Muscle of back (tissue), 3 donors: ENCODE measurements at regions not wholly inside any gene's neighbourhood (a gene's known extent, or its start where the extent isn't known, plus 50 kb on each side); places are given as distances from the start of the nearest gene placed in this dataset.

Experiments used
- DNase-seq, 3 donors: peaks; one replicate each; pipeline versions ENCODE4 v3.0.0 to v3.0.0-alpha.2; 2013

GRCh38 chr1:209012443-209013196 lies 570.9 kb upstream of the CAMK1G start:
- no peak for DNase-seq

GRCh38 chr1:209015092-209015491 lies 568.4 kb upstream of the CAMK1G start:
- DNase-seq, result no peak

- no peak for DNase-seq
These were observed 561.9 kb upstream of the CAMK1G start for GRCh38 chr1:209021622-209022021.

- no peak for DNase-seq
These were observed 559.7 kb upstream of the CAMK1G start for GRCh38 chr1:209023790-209024189.

GRCh38 chr1:209029737-209030136 lies 553.8 kb upstream of the CAMK1G start:
- DNase-seq, result no peak

GRCh38 chr1:209030454-209031167 lies 552.9 kb upstream of the CAMK1G start:
- DNase-seq, result no peak

GRCh38 chr1:209037064-209037463 lies 546.5 kb upstream of the CAMK1G start:
- no peak for DNase-seq

- DNase-seq, result no peak
These were observed 545.2 kb upstream of the CAMK1G start for GRCh38 chr1:209038316-209038715.

GRCh38 chr1:209038735-209039134 lies 544.8 kb upstream of the CAMK1G start:
- DNase-seq, result no peak

- no peak for DNase-seq
These were observed 543.2 kb upstream of the CAMK1G start for GRCh38 chr1:209040351-209040750.

- DNase-seq, result no peak
These were observed 541.6 kb upstream of the CAMK1G start for GRCh38 chr1:209041927-209042326.

GRCh38 chr1:209042413-209042812 lies 541.1 kb upstream of the CAMK1G start:
- no peak for DNase-seq

GRCh38 chr1:209045331-209046057 lies 538.0 kb upstream of the CAMK1G start:
- DNase-seq, result no peak

GRCh38 chr1:209046058-209046417 lies 537.5 kb upstream of the CAMK1G start:
- no peak for DNase-seq

- no peak for DNase-seq
These were observed 536.6 kb upstream of the CAMK1G start for GRCh38 chr1:209046935-209047334.

- peak in 1 of 3 donors; percentile 32 for DNase-seq
These were observed 534.4 kb upstream of the CAMK1G start for GRCh38 chr1:209048941-209049669.

- no peak for DNase-seq
These were observed 531.9 kb upstream of the CAMK1G start for GRCh38 chr1:209051570-209051969.

- no peak for DNase-seq
These were observed 529.9 kb upstream of the CAMK1G start for GRCh38 chr1:209053587-209053986.

GRCh38 chr1:209057083-209057482 lies 526.4 kb upstream of the CAMK1G start:
- no peak for DNase-seq

GRCh38 chr1:209057901-209058300 lies 525.6 kb upstream of the CAMK1G start:
- no peak for DNase-seq

GRCh38 chr1:209059376-209059775 lies 524.1 kb upstream of the CAMK1G start:
- DNase-seq, result no peak

GRCh38 chr1:209059981-209060380 lies 523.5 kb upstream of the CAMK1G start:
- no peak for DNase-seq
